CD4-positive, alpha-beta T cell (primary cell): ENCODE measurements at regions not wholly inside any gene's neighbourhood (a gene's known extent, or its start where the extent isn't known, plus 50 kb on each side); places are given as distances from the start of the nearest gene placed in this dataset.

Experiments
- ATAC-seq: fragments of 200-7000 bp; cut with Tn5 transposase; one replicate; pipeline ENCODE4 v1.10.0; 2022; ENCODE audit warnings: mild to moderate bottlenecking; ENCODE audit not compliant: poor library complexity
- CTCF ChIA-PET: fragments of 350-600 bp; sonication (Branson Sonifier 250); formaldehyde crosslinking; loops from one replicate; lab custom pipeline; 2021; ENCODE audit warnings: antibody characterized with exemption, inconsistent platforms; lab: Charles Lee
- POLR2A ChIA-PET: fragments of 350-600 bp; sonication (Branson Sonifier 250); formaldehyde crosslinking; loops from one replicate; lab custom pipeline; 2021; ENCODE audit warnings: antibody characterized with exemption, inconsistent platforms; lab: Charles Lee
- DNase-seq, 14 experiments: peaks; one replicate each; pipeline ENCODE4 v3.0.0-alpha.2; 2013 to 2020; ENCODE audit warnings: mixed read lengths in 2 of 14
- H3K27ac ChIP-seq, 2 donors: one replicate each; pipeline versions ENCODE4 v1.5.1 to v1.7.0; 2013; ENCODE audit warnings: low read length in 2 of 2, low read depth in 1 of 2, mild to moderate bottlenecking in 1 of 2
- H3K27me3 ChIP-seq, 2 experiments: 1 replicate in 1 of 2; 2 replicates in 1 of 2; pipeline versions ENCODE4 v1.6.1 to v1.7.0; 2013; ENCODE audit warnings: low read length in 2 of 2, control low read depth in 1 of 2, mild to moderate bottlenecking in 1 of 2, moderate library complexity in 1 of 2; ENCODE audit not compliant: insufficient read depth in 2 of 2, control insufficient read depth in 1 of 2
- H3K36me3 ChIP-seq: one replicate; pipeline ENCODE4 v1.6.1; 2013; ENCODE audit warnings: low read length, control low read depth; ENCODE audit not compliant: insufficient read depth
- H3K4me1 ChIP-seq: one replicate; pipeline ENCODE4 v1.6.1; 2013; ENCODE audit warnings: low read length, control low read depth; ENCODE audit not compliant: insufficient read depth
- H3K4me3 ChIP-seq: one replicate; pipeline ENCODE4 v1.5.1; 2013; ENCODE audit warnings: mild to moderate bottlenecking, low read length, moderate library complexity
- H3K9me3 ChIP-seq, 2 experiments: 1 replicate in 1 of 2; 2 replicates in 1 of 2; pipeline versions ENCODE4 v1.6.1 to v1.7.0; 2013; ENCODE audit warnings: low read length in 2 of 2, mild to moderate bottlenecking in 2 of 2, control low read depth in 1 of 2, moderate library complexity in 1 of 2; ENCODE audit not compliant: control insufficient read depth in 1 of 2, insufficient read depth in 1 of 2
- H3K27ac Mint-ChIP-seq: one replicate; pipeline ENCODE4 v1.8.0; 2020; ENCODE audit warnings: mixed read lengths
- H3K27me3 Mint-ChIP-seq: one replicate; pipeline ENCODE4 v1.8.0; 2021; ENCODE audit warnings: mixed read lengths
- H3K36me3 Mint-ChIP-seq: one replicate; pipeline ENCODE4 v1.8.0; 2021; ENCODE audit warnings: low read depth, mixed read lengths
- H3K4me1 Mint-ChIP-seq: one replicate; pipeline ENCODE4 v1.8.0; 2021; ENCODE audit warnings: low read depth, mixed read lengths
- H3K4me3 Mint-ChIP-seq: one replicate; pipeline ENCODE4 v1.8.0; 2020; ENCODE audit warnings: mild to moderate bottlenecking, mixed read lengths
- H3K9me3 Mint-ChIP-seq: one replicate; pipeline ENCODE4 v1.8.0; 2020; ENCODE audit warnings: mixed read lengths
- CTCF ChIP-seq: fragments of 200-600 bp; IDR thresholded peaks from one replicate; pipeline ENCODE4 v1.8.0; 2022; ENCODE audit warnings: antibody characterized with exemption, mild to moderate bottlenecking
- intact Hi-C, 2 experiments: fragments of 100-400 bp; cut with DNase I in 1 of 2; cut with micrococcal nuclease in 1 of 2; formaldehyde crosslinking; loops; one replicate each; pipeline versions ENCODE4 v1.15.1 to v1.9.0; 2023 to 2025; cut with DNase I, micrococcal nuclease

- H3K4me3 Mint-ChIP-seq, result no peak overlapping the region
- H3K27me3 Mint-ChIP-seq, result no peaks in the 10 kb centered on the region
- H3K27ac Mint-ChIP-seq, result no peak overlapping the region
- no peak overlapping the region for H3K4me3 ChIP-seq
- H3K9me3 Mint-ChIP-seq, result no peaks in the 10 kb centered on the region
- ATAC-seq (no peak), DNase-seq (no peak)
- ChIA-PET POLR2A (no interaction called here), CTCF (no interaction called here)
- no peaks in the 10 kb centered on the region for H3K27me3 ChIP-seq
- no peak overlapping the region for H3K27ac ChIP-seq
- intact Hi-C loops, result no loop called here
- peaks cover 0 to 9% of the 10 kb centered on the region in 2 experiments for H3K9me3 ChIP-seq
- no peaks in the 10 kb centered on the region for H3K36me3 ChIP-seq
- no peaks in the 10 kb centered on the region for H3K36me3 Mint-ChIP-seq
- H3K4me1 ChIP-seq, result no peaks in the 10 kb centered on the region
- TF ChIP-seq CTCF, result no peak
- H3K4me1 Mint-ChIP-seq, result no peaks in the 10 kb centered on the region
Measured at GRCh38 chr12:45582986-45583659, 146.4 kb upstream of the ARID2 start.

GRCh38 chr12:45584336-45584735 is 145.2 kb upstream of the ARID2 start:
- no peaks in the 10 kb centered on the region for H3K36me3 ChIP-seq
- no peaks in the 10 kb centered on the region for H3K4me1 Mint-ChIP-seq
- H3K27ac ChIP-seq, result no peak overlapping the region
- no peaks in the 10 kb centered on the region for H3K9me3 Mint-ChIP-seq
- no peak for DNase-seq
- ATAC-seq, result no peak
- H3K27ac Mint-ChIP-seq, result no peak overlapping the region
- no peak overlapping the region for H3K4me3 Mint-ChIP-seq
- H3K27me3 Mint-ChIP-seq, result no peaks in the 10 kb centered on the region
- TF ChIP-seq CTCF, result no peak
- intact Hi-C loops, result no loop called here
- ChIA-PET CTCF (no interaction called here), POLR2A (no interaction called here)
- H3K27me3 ChIP-seq, result no peaks in the 10 kb centered on the region
- H3K36me3 Mint-ChIP-seq, result no peaks in the 10 kb centered on the region
- peaks cover 0 to 9% of the 10 kb centered on the region in 2 experiments for H3K9me3 ChIP-seq
- H3K4me1 ChIP-seq, result no peaks in the 10 kb centered on the region
- H3K4me3 ChIP-seq, result no peak overlapping the region

GRCh38 chr12:45585522-45586230 is 143.8 kb upstream of the ARID2 start:
- Mint-ChIP-seq H3K4me1 (no peaks in the 10 kb centered on the region), H3K27me3 (no peaks in the 10 kb centered on the region), H3K36me3 (no peaks in the 10 kb centered on the region), H3K27ac (no peak overlapping the region), H3K4me3 (no peak overlapping the region), H3K9me3 (no peaks in the 10 kb centered on the region)
- Histone ChIP-seq H3K36me3 (no peaks in the 10 kb centered on the region), H3K27me3 (no peaks in the 10 kb centered on the region), H3K4me3 (no peak overlapping the region), H3K9me3 (peaks cover 0 to 9% of the 10 kb centered on the region in 2 experiments), H3K27ac (no peak overlapping the region), H3K4me1 (no peaks in the 10 kb centered on the region)
- ChIA-PET CTCF (no interaction called here), POLR2A (no interaction called here)
- no peak for ATAC-seq
- TF ChIP-seq CTCF, result no peak
- intact Hi-C loops, result no loop called here
- no peak for DNase-seq
